ENCODE measurements at regions not wholly inside any gene's neighbourhood (a gene's known extent, or its start where the extent isn't known, plus 50 kb on each side); places are given as distances from the start of the nearest gene placed in this dataset.

- TF ChIP-seq POLR2AphosphoS5 (IDR thresholded peaks at IDR 0.05; ENCODE audit: low read depth) (no peak), ZNF114 (CRISPR knock-in tag; IDR thresholded peaks at IDR 0.05) (no peak)
These were observed 56.8 kb upstream of the TAMM41 start for GRCh38 chr3:11903447-11903846.
